ENCODE measurements at regions not wholly inside any gene's neighbourhood (a gene's known extent, or its start where the extent isn't known, plus 50 kb on each side); places are given as distances from the start of the nearest gene placed in this dataset.
"Not testable (repeated sequence)": the region's sequence is repeated elsewhere in the genome, so short reads cannot be mapped to it uniquely, and the experiment has no call there.

GRCh38 chr13:99677116-99677951 lies 176.1 kb downstream of the TM9SF2 start:
- H3K4me2 ChIP-seq = no peak overlapping the region
- intact Hi-C loops (cut with micrococcal nuclease; ENCODE audit: unreplicated experiment) = no loop called here
- peak in 1 of 2 experiments; percentile 26 for DNase-seq
- no TSS peak for BruUV-seq (replicated peaks)
- no peaks in the 10 kb centered on the region for H3K9me3 ChIP-seq (ENCODE audit: insufficient read depth, low read depth)
- TF ChIP-seq CTCF (conservative IDR thresholded peaks at IDR 0.05) (no peak), EZH2 (IDR thresholded peaks at IDR 0.05; ENCODE audit: low read depth) (no peak)
- ChIA-PET POLR2A (ENCODE audit: unreplicated experiment) (no interaction called here), CTCF (interaction anchor here (0.6 kb wide), 1 partner anchor 78 kb away, joined by 6 read pairs; no protein-coding TSS in a partner anchor)
- H4K20me1 ChIP-seq (ENCODE audit: insufficient read depth) = no peaks in the 10 kb centered on the region
- H3K79me2 ChIP-seq (ENCODE audit: low read depth) = no peaks in the 10 kb centered on the region
- H3K4me1 ChIP-seq (replicated peaks; ENCODE audit: insufficient read depth) = no peaks in the 10 kb centered on the region
- no peaks in the 10 kb centered on the region for H3F3A ChIP-seq (ENCODE audit: insufficient read depth, low read depth)
- no peak overlapping the region for H3K4me3 ChIP-seq
- H3K27me3 ChIP-seq (ENCODE audit: insufficient read depth, low read depth) = no peaks in the 10 kb centered on the region
- no peaks in the 10 kb centered on the region for H3K9me2 ChIP-seq (ENCODE audit: insufficient read depth)
- H3K36me3 ChIP-seq (ENCODE audit: low read depth) = no peaks in the 10 kb centered on the region
- H3K27ac ChIP-seq = no peak overlapping the region
- H2AFZ ChIP-seq = no peak overlapping the region

GRCh38 chr13:99671746-99672145 lies 170.5 kb downstream of the TM9SF2 start:
- no peaks in the 10 kb centered on the region for H3K4me1 ChIP-seq (replicated peaks; ENCODE audit: insufficient read depth)
- H2AFZ ChIP-seq = no peak overlapping the region
- no peak for TF ChIP-seq CTCF (conservative IDR thresholded peaks at IDR 0.05)
- TF ChIP-seq EZH2 (IDR thresholded peaks at IDR 0.05; ENCODE audit: low read depth) = no peak
- H3K4me2 ChIP-seq = no peak overlapping the region
- POLR2A ChIA-PET (ENCODE audit: unreplicated experiment) = no interaction called here
- intact Hi-C loops (cut with micrococcal nuclease; ENCODE audit: unreplicated experiment) = no loop called here
- no peak overlapping the region for H3K4me3 ChIP-seq
- no peaks in the 10 kb centered on the region for H4K20me1 ChIP-seq (ENCODE audit: insufficient read depth)
- H3K9me2 ChIP-seq (ENCODE audit: insufficient read depth) = no peaks in the 10 kb centered on the region
- H3K36me3 ChIP-seq (ENCODE audit: low read depth) = no peaks in the 10 kb centered on the region
- no peaks in the 10 kb centered on the region for H3F3A ChIP-seq (ENCODE audit: insufficient read depth, low read depth)
- no TSS peak for BruUV-seq (replicated peaks)
- H3K9me3 ChIP-seq (ENCODE audit: insufficient read depth, low read depth) = no peaks in the 10 kb centered on the region
- no peaks in the 10 kb centered on the region for H3K79me2 ChIP-seq (ENCODE audit: low read depth)
- DNase-seq = no peak
- no peaks in the 10 kb centered on the region for H3K27me3 ChIP-seq (ENCODE audit: insufficient read depth, low read depth)
- H3K27ac ChIP-seq = no peak overlapping the region
- CTCF ChIA-PET = no interaction called here

- H3K36me3 ChIP-seq (ENCODE audit: low read depth); H3K9me3 ChIP-seq (ENCODE audit: insufficient read depth, low read depth); intact Hi-C loops (cut with micrococcal nuclease; ENCODE audit: unreplicated experiment); BruUV-seq (replicated peaks); H3K9me2 ChIP-seq (ENCODE audit: insufficient read depth); H3K4me2 ChIP-seq; H3F3A ChIP-seq (ENCODE audit: insufficient read depth, low read depth); H3K79me2 ChIP-seq (ENCODE audit: low read depth); H4K20me1 ChIP-seq (ENCODE audit: insufficient read depth); CTCF ChIA-PET; H3K4me3 ChIP-seq; POLR2A ChIA-PET (ENCODE audit: unreplicated experiment); H3K4me1 ChIP-seq (replicated peaks; ENCODE audit: insufficient read depth); H3K27me3 ChIP-seq (ENCODE audit: insufficient read depth, low read depth); DNase-seq; H3K27ac ChIP-seq; H2AFZ ChIP-seq: not testable (repeated sequence)
These were observed 167.8 kb downstream of the TM9SF2 start for GRCh38 chr13:99669096-99669495.
